Activated naive CD4-positive, alpha-beta T cell treated with anti-CD3 and anti-CD28 coated beads, Interleukin-2, amount 50 U/mL, for 72 hours (primary cell): ENCODE measurements at regions not wholly inside any gene's neighbourhood (a gene's known extent, or its start where the extent isn't known, plus 50 kb on each side); places are given as distances from the start of the nearest gene placed in this dataset.

Source experiments
- ATAC-seq, 2 donors: fragments of 150-1000 bp; cut with Tn5 transposase; 2 replicates each; pipeline ENCODE4 v1.10.0; 2021; ENCODE audit warnings: mild to moderate bottlenecking in 2 of 2, moderate library complexity in 2 of 2
- DNase-seq, 2 donors: peaks; one replicate each; pipeline ENCODE4 v3.0.0; 2021 to 2022; ENCODE audit warnings: low spot score in 2 of 2
- H3K27ac Mint-ChIP-seq, 2 donors: one replicate each; pipeline ENCODE4 v1.8.0; 2022; ENCODE audit warnings: mild to moderate bottlenecking in 2 of 2, mixed read lengths in 2 of 2
- H3K36me3 Mint-ChIP-seq, 2 donors: one replicate each; pipeline ENCODE4 v1.8.0; 2022; ENCODE audit warnings: mixed read lengths in 2 of 2
- H3K9me3 Mint-ChIP-seq, 2 donors: one replicate each; pipeline ENCODE4 v1.8.0; 2022; ENCODE audit warnings: mixed read lengths in 2 of 2

DNA sequence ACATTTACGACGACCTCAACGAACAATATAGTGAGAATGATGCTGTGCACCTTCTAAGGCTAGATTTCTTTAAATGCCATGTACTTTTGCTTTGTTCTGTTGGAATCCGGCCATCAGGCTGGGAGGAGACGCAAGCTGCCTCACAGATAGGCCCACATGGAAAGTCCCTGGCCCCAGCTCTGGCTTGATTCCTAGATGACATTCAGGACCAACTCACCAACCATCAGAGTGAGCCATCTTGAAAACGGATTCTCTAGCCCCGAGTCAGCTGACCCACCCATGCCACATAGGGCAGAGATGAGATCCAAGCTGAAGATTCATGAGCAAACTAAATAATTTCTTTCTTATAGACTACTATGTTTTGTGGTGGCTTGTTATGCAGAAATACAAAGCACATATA lies 164.4 kb downstream of the ZNF281 start:
- H3K36me3 Mint-ChIP-seq, result no peaks in the 10 kb centered on the region
- H3K9me3 Mint-ChIP-seq, result no peaks in the 10 kb centered on the region
- DNase-seq, result no peak
- no peak overlapping the region for H3K27ac Mint-ChIP-seq
- no peak for ATAC-seq

DNA sequence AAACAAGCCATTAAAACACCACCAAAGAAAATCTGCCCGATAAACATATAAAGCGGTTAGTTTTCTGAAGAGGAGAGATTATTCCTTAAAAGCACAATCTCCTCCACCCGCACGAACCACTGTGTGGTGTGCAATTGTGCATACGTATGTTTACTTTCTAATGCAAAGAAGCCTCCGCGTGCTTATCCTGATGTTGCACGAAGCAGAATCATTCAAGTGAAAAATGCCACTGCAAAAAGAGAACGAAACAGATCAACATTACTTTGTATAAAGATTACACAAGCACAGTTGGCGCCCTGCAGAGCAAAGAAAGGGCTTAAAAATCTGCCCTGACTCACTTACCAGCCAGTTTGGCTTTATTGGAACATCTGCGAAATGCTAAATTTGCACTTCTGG lies 166.8 kb downstream of the ZNF281 start:
- Mint-ChIP-seq H3K9me3 (no peaks in the 10 kb centered on the region), H3K36me3 (no peaks in the 10 kb centered on the region), H3K27ac (no peak overlapping the region)
- DNase-seq (no peak), ATAC-seq (no peak)

DNA sequence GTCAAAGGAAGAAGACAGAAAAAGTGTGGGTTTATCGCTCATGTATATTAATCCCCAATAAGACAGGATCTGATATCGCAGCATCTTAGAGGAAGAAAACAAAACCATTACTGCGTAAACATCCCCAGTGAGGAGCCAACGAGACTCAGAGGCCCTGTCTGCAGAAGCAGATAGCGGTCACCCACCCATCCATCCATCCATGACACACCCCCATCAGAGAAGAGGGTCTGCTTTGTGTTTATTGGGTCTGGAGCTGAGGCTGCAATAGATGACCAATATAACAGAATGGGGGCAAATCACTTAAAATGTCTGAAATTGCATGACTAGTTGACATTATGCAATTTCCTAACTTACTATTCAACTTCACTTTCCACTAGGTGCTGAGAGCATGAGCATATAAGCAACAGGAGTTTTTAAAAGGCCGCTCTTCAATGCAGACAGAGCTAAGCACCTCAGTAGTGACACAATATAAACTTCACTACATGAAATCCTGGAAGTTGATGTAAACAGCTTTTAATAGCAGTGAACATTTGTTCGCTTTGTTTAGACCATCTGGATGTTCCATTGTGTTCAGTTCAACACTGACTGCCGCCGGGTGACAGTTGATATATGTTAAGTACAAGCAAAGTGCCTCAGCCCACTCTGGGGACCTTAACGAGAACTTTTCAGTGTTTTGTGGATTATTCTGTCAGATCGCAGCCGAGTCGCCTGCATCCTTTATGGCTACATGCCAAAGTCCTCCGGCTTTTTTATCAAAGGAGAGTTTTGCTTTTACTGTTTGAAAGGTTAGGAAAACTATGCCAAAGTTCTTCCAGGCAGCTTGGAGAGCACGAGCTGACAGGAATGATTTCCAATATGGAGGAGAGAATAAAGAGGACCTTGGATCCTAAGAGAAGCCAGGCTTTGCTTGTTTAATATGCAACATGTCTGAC lies 167.5 kb downstream of the ZNF281 start:
- no peak for ATAC-seq
- no peak for DNase-seq

DNA sequence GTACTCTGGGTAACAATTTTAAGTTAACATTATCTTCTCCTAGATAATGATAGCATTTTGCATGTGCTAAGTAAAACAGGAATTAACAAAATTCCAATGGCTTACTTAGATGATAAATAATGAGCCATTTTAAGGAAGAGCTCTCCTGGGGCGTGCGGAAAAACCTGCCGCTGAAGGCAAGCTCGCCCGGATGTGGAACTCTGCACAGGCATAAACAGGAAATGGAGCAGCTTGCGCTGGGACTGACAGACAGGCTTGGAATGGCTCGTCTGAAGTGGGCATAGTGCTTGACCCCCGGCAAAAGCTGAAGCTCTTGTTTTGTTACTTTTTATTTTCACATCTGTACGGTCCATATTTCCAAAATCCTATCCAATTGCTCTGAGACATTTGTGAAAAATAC lies 169.2 kb downstream of the ZNF281 start:
- DNase-seq (no peak), ATAC-seq (no peak)
- H3K27ac Mint-ChIP-seq, result peak overlapping the region in 1 of 2 donors; percentile 23
- no peaks in the 10 kb centered on the region for H3K36me3 Mint-ChIP-seq
- H3K9me3 Mint-ChIP-seq, result no peaks in the 10 kb centered on the region

More for the DNA sequence above, 167.5 kb downstream of the ZNF281 start:
- Mint-ChIP-seq H3K27ac (no peak overlapping the region), H3K9me3 (no peaks in the 10 kb centered on the region), H3K36me3 (no peaks in the 10 kb centered on the region)

DNA sequence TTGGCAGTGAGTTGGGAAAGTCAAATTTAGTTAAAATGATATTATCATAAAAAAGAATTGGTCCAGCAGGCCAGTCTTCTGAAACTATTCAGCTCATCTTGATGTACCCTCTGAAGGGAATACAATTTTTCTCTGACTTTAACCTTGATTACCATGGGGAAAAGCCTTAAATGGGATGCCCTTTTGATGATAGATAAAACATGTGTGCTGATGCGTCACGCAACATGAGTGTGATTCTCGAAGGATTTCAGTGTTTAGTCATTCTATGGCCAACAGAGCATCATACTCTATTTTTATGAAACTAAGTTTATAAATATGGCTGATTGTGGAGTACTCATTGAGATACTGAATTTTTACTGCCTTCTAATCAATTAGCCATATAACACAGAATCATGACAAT lies 171.5 kb downstream of the ZNF281 start:
- DNase-seq (no peak), ATAC-seq (no peak)
- no peaks in the 10 kb centered on the region for H3K9me3 Mint-ChIP-seq
- H3K27ac Mint-ChIP-seq, result no peak overlapping the region
- no peaks in the 10 kb centered on the region for H3K36me3 Mint-ChIP-seq

DNA sequence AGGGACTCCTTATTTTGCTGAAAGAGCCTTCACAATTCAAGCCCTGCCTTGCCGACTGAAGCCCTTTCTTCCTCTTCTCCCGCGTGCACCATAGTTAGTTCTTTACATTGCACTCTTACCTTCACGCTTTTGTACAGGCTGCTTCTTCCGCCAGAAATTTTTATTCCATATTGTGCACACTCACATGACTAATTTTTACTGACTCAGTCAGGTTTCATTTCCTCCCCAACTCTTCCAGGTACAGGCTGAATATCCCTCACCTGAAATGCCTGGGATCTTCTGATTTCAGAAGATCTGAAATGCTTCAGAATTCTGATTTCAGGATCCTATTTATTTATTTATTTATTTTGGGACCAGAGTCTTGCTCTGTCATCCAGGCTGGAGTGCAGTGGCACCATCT lies 172.8 kb downstream of the ZNF281 start:
- DNase-seq (no peak), ATAC-seq (no peak)
- no peak overlapping the region for H3K27ac Mint-ChIP-seq
- H3K36me3 Mint-ChIP-seq, result no peaks in the 10 kb centered on the region
- no peaks in the 10 kb centered on the region for H3K9me3 Mint-ChIP-seq

DNA sequence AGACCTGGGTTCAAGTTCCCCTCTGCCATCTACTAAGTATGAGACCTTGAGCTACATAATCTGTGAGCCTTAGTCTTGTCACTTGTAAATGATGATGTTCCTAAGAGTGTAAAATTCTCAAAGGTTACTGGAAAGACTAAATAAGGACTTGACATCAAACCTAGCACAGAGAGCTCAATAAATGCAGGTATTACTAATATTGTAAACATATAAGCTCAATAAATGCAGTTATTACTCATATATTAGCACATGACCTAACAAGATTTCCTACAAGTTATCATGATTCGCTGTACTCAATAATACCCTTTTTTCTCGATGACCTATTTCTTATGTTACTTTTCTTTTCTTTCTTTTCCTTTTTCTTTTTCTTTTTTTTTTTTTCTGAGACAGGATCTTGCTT lies 174.9 kb downstream of the ZNF281 start:
- no peaks in the 10 kb centered on the region for H3K9me3 Mint-ChIP-seq
- no peaks in the 10 kb centered on the region for H3K36me3 Mint-ChIP-seq
- no peak overlapping the region for H3K27ac Mint-ChIP-seq
- DNase-seq (no peak), ATAC-seq (no peak)

DNA sequence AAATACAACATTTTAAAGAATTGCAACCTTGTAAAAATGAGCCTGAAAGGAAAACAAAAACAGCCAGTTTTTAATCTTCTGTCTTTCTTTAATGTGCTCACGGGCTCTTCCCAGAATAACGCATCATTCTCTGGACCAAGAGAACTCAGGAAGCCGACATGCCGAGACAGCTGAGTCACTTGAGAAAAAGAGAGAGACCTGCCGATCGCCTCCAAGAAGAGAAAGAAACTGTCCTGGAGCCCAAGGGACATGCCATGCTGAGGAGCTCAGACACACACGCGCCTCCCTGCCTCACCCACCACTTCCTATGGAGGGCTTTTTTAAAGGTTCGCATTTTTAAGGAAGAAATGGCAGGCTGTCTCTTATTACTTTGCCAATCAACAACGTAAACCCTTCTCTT lies 176.4 kb downstream of the ZNF281 start:
- DNase-seq (no peak), ATAC-seq (no peak)
- no peaks in the 10 kb centered on the region for H3K9me3 Mint-ChIP-seq
- no peak overlapping the region for H3K27ac Mint-ChIP-seq
- no peaks in the 10 kb centered on the region for H3K36me3 Mint-ChIP-seq

DNA sequence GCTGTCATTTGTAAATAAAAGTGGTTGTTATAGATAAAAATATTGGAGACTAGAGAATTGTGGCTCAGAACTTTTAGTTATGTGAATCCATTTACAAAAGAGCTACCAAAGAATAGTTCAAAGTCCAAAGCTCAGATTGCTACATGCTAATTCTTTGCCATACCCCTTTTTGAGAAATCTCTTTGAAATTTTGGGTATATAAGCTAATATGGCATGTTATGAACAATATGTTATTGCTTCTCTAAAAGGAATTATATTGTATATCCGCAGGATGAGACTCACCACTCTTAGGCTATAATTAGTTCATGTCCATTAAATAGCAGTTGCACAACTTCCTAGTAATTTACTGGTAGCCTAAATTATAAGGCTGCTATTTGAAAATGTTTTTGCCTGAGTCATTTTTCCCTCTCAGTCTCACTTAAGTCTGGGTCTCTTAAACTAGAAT lies 178.0 kb downstream of the ZNF281 start:
- ATAC-seq (no peak), DNase-seq (no peak)
- Mint-ChIP-seq H3K36me3 (no peaks in the 10 kb centered on the region), H3K27ac (no peak overlapping the region), H3K9me3 (no peaks in the 10 kb centered on the region)

DNA sequence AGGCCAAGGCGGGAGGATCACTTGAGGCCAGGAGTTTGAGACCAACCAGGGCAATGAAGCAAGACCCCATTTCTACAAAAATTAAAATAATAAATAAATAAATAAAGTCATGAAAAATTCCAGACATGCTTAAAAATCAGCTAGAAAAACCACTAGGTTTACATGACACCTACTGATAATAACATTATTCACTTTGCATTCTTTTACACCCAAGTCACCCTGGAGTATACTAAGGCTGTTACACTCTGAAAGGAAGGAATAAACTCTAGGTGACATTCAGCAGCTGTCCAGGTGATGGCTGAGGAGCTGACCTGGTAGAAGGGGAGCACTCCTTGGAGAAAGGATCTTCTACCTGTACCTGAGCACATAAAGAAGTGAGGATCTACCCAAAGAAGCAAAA lies 179.2 kb downstream of the ZNF281 start:
- Mint-ChIP-seq H3K36me3 (no peaks in the 10 kb centered on the region), H3K9me3 (no peaks in the 10 kb centered on the region), H3K27ac (no peak overlapping the region)
- no peak for DNase-seq
- no peak for ATAC-seq

DNA sequence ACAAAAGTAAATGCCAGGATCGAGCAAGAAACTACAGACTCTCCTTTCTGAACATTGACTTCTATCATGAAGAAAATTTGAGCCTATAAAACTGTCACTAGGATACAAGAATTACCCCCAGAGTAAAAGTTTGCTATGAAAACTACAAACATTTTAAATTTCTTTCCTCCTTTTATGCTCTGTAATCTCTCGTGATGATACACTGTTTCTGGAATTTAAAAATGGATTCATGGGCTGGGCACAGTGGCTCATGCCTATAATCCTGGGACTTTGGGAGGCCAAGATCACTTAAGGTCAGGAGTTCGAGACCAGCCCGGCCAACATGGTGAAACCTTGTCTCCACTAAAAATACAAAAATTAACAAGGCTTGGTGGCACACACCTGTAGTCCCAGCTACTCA lies 181.3 kb downstream of the ZNF281 start:
- ATAC-seq, result no peak
- Mint-ChIP-seq H3K27ac (no peak overlapping the region), H3K9me3 (no peaks in the 10 kb centered on the region), H3K36me3 (no peaks in the 10 kb centered on the region)
- DNase-seq, result no peak

DNA sequence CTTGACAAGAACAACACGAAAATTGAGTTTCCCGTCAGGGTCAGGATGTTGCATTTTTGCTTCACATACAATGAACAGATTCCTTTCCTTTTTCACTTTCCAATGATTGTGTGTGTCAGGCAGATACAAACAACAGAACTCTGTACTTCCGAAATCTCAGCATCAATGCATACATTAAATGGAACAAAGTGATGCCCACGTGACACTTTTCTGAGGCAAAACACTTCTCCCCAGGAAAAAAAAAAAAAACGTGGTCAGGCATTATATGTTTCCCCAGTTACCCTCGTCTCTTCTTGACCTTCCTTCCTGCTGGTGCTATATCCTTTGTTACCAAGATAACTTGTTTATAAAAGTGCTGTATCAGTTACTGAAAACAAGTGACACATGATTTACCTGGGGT lies 181.8 kb downstream of the ZNF281 start:
- no peaks in the 10 kb centered on the region for H3K36me3 Mint-ChIP-seq
- H3K9me3 Mint-ChIP-seq, result no peaks in the 10 kb centered on the region
- ATAC-seq, result no peak
- no peak overlapping the region for H3K27ac Mint-ChIP-seq
- DNase-seq, result no peak
